DOHH2 (cell line): ENCODE measurements at regions not wholly inside any gene's neighbourhood (a gene's known extent, or its start where the extent isn't known, plus 50 kb on each side); places are given as distances from the start of the nearest gene placed in this dataset.

Experiments
- H3F3A ChIP-seq: fragments of 200-600 bp; sonication (generic), shearing (Covaris generic); 2 replicates; pipeline ENCODE4 v1.6.0; 2016; ENCODE audit warnings: antibody characterized with exemption, mild to moderate bottlenecking; ENCODE audit not compliant: control insufficient read depth, insufficient read depth
- H3K27ac ChIP-seq: fragments of 200-600 bp; sonication (generic); 2 replicates; pipeline ENCODE4 v1.5.1; 2014; ENCODE audit warnings: low read depth, mild to moderate bottlenecking, low read length, moderate library complexity
- H3K27me3 ChIP-seq: fragments of 200-600 bp; sonication (generic); 2 replicates; pipeline ENCODE4 v1.6.1; 2014; ENCODE audit warnings: mild to moderate bottlenecking, low read length, mixed read lengths; ENCODE audit not compliant: control insufficient read depth
- H3K36me3 ChIP-seq: fragments of 200-600 bp; sonication (generic); 2 replicates; pipeline ENCODE4 v1.6.1; 2014; ENCODE audit warnings: mild to moderate bottlenecking, low read length, moderate library complexity, mixed read lengths; ENCODE audit not compliant: control insufficient read depth
- H3K4me1 ChIP-seq: fragments of 200-600 bp; sonication (generic); 2 replicates; pipeline ENCODE4 v1.6.1; 2014; ENCODE audit warnings: mild to moderate bottlenecking, low read length, mixed read lengths; ENCODE audit not compliant: control insufficient read depth
- H3K4me2 ChIP-seq: fragments of 200-600 bp; sonication (generic); 2 replicates; pipeline ENCODE4 v1.6.0; 2014; ENCODE audit warnings: mild to moderate bottlenecking, low read length, moderate library complexity
- H3K4me3 ChIP-seq: fragments of 200-600 bp; sonication (generic); 2 replicates; pipeline ENCODE4 v1.5.1; 2014; ENCODE audit warnings: mild to moderate bottlenecking, low read length, mixed read lengths
- H3K79me2 ChIP-seq: fragments of 200-600 bp; sonication (generic); 2 replicates; pipeline ENCODE4 v1.6.1; 2014; ENCODE audit warnings: mild to moderate bottlenecking, low read length, mixed read lengths; ENCODE audit not compliant: control insufficient read depth
- H3K9me2 ChIP-seq: fragments of 200-600 bp; sonication (generic); replicated peaks from 2 replicates; pipeline ENCODE4 v1.6.1; 2014; ENCODE audit warnings: mild to moderate bottlenecking, low read length, mixed read lengths; ENCODE audit not compliant: control insufficient read depth
- H3K9me3 ChIP-seq: fragments of 200-600 bp; sonication (generic); 2 replicates; pipeline ENCODE4 v1.6.1; 2014; ENCODE audit warnings: antibody characterized with exemption, low read length, mixed read lengths; ENCODE audit not compliant: control insufficient read depth, insufficient read depth
- H4K20me1 ChIP-seq: fragments of 200-600 bp; sonication (generic); 2 replicates; pipeline ENCODE4 v1.6.0; 2014; ENCODE audit warnings: low read depth, mild to moderate bottlenecking, antibody characterized with exemption, low read length, moderate library complexity; ENCODE audit not compliant: control insufficient read depth, insufficient read depth
- CTCF ChIP-seq: fragments of 200-600 bp; sonication (generic); IDR thresholded peaks from one replicate; pipeline ENCODE4 v1.5.1; 2014; ENCODE audit warnings: antibody characterized with exemption, mild to moderate bottlenecking, low read depth, low read length; ENCODE audit not compliant: poor library complexity, severe bottlenecking
- EZH2phosphoT487 ChIP-seq: fragments of 200-600 bp; sonication (generic); IDR thresholded peaks from 2 replicates; pipeline ENCODE4 v1.6.1; 2017; ENCODE audit warnings: borderline replicate concordance, mild to moderate bottlenecking, antibody characterized with exemption, low read length, moderate library complexity, mixed read lengths

- H3K4me2 ChIP-seq: no peak overlapping the region
These were observed 233.4 kb downstream of the GPR37 start for GRCh38 chr7:124532166-124532565.

GRCh38 chr7:124516911-124517310 is 248.7 kb downstream of the GPR37 start:
- Histone ChIP-seq H3K27ac (no peak overlapping the region), H3K4me1 (no peaks in the 10 kb centered on the region), H3K4me3 (no peak overlapping the region), H3K9me2 (no peaks in the 10 kb centered on the region), H3K9me3 (no peaks in the 10 kb centered on the region), H4K20me1 (no peaks in the 10 kb centered on the region), H3K4me2 (no peak overlapping the region), H3F3A (no peaks in the 10 kb centered on the region), H3K27me3 (no peaks in the 10 kb centered on the region), H3K79me2 (no peaks in the 10 kb centered on the region), H3K36me3 (no peaks in the 10 kb centered on the region)
- TF ChIP-seq EZH2phosphoT487 (no peak), CTCF (no peak)

More at GRCh38 chr7:124532166-124532565, 233.4 kb downstream of the GPR37 start:
- Histone ChIP-seq H3K27ac (no peak overlapping the region), H3F3A (no peaks in the 10 kb centered on the region), H3K4me3 (no peak overlapping the region), H3K27me3 (no peaks in the 10 kb centered on the region), H3K4me1 (no peaks in the 10 kb centered on the region), H3K9me3 (peaks cover 11% of the 10 kb centered on the region; the same call in 1 of the 2 replicates), H4K20me1 (no peaks in the 10 kb centered on the region), H3K9me2 (no peaks in the 10 kb centered on the region), H3K36me3 (no peaks in the 10 kb centered on the region), H3K79me2 (no peaks in the 10 kb centered on the region)
- TF ChIP-seq CTCF (no peak), EZH2phosphoT487 (no peak)

- H3K27me3 ChIP-seq: no peaks in the 10 kb centered on the region
- no peaks in the 10 kb centered on the region for H3K9me2 ChIP-seq
- H3F3A ChIP-seq: no peaks in the 10 kb centered on the region
- H4K20me1 ChIP-seq: no peaks in the 10 kb centered on the region
- no peak for TF ChIP-seq CTCF
- TF ChIP-seq EZH2phosphoT487: no peak
- no peaks in the 10 kb centered on the region for H3K9me3 ChIP-seq
- no peaks in the 10 kb centered on the region for H3K36me3 ChIP-seq
- H3K27ac ChIP-seq: no peak overlapping the region
- H3K79me2 ChIP-seq: no peaks in the 10 kb centered on the region
- H3K4me2 ChIP-seq: no peak overlapping the region
- no peaks in the 10 kb centered on the region for H3K4me1 ChIP-seq
- no peak overlapping the region for H3K4me3 ChIP-seq
These were observed 250.3 kb downstream of the GPR37 start for GRCh38 chr7:124515106-124515830.
